Activated CD4-positive, alpha-beta T cell treated with anti-CD3 and anti-CD28 coated beads, Interleukin-2, Interleukin-4, amounts not matched to agents 100 ng/mL and 50 ng/mL, durations not matched to agents 16 hours and 8 hours (primary cell): ENCODE measurements at regions not wholly inside any gene's neighbourhood (a gene's known extent, or its start where the extent isn't known, plus 50 kb on each side); places are given as distances from the start of the nearest gene placed in this dataset.
"Not testable (repeated sequence)": the region's sequence is repeated elsewhere in the genome, so short reads cannot be mapped to it uniquely, and the experiment has no call there.

Source experiments
- DNase-seq: peaks from one replicate; pipeline ENCODE4 v3.0.0-alpha.2; 2020; ENCODE audit warnings: low spot score

DNA sequence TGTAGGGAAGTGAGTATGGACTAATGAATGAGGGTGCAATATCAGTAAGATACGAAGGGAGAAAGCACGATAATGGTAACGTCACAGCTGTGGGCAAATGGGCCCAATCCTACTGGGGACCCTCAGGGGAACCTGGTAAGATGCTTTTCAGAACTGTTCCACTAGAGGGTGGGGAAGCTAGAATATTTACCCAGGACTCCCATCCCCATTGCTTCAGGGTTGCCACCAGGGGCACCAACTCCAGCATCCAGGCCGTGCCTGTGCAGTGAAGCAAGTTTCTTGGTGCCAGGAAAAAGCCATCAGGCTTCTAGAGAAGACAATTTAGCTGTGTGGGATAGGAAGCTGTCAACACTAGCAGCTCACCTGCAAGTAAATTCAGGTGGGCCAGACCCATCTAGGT is 409.3 kb downstream of the AGTPBP1 start:
- DNase-seq = no peak

DNA sequence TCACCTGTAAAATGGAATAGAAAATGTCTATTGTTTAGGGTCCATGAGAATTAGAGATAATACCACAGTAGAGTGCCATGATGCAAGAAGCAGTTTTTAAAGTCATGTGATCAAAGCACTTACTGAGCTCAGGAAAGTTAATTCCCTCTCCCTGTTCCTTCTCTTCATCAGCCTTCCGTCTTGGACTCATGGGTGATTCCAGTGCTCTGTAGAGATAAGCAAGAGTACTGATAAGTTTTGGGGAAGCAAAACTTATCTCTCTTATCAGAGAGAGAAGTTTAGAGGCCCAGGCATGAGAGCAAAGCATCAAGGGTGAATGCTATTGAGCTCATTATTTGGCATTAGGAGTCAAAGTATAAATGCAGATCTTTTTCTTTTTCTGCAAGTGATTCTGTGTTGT is 410.1 kb downstream of the AGTPBP1 start:
- DNase-seq = no peak

- DNase-seq = no peak
Observed at GRCh38 chr9:85322592-85322991, 419.2 kb downstream of the AGTPBP1 start.

GRCh38 chr9:85321561-85321960 is 420.2 kb downstream of the AGTPBP1 start:
- no peak for DNase-seq

DNA sequence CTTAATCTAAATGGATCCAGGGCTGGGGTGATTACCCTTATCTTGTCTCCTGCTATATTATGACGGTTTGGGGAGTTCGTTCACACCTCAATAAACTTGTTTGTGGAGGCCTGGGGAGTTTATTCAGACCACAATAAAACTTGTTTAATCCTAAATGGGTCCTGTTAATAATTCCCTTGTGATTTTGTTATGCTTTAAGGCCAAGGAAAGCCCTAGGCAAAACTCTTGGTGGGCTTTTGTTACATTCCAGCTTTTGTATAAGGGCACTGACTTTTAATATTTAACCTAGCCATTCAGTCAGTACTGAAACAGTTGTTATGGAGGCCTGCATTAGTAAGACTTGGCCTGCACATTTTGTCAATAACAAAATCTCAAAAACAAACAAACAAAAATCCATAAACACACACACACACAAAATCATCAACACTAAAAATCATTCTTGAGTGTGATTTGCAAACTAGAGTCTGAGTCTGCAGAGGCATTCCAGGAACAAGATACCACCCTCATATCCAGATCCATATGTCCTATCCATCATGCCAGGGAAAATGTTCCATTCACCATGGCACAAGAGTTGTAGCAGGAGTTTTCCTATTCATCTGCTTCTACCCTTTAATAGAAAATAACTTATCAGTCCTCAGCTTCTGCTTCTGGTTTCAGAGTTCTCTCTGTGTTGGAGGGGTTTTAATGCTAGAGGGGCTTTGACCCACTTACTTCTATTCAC is 421.7 kb downstream of the AGTPBP1 start:
- DNase-seq = no peak

DNA sequence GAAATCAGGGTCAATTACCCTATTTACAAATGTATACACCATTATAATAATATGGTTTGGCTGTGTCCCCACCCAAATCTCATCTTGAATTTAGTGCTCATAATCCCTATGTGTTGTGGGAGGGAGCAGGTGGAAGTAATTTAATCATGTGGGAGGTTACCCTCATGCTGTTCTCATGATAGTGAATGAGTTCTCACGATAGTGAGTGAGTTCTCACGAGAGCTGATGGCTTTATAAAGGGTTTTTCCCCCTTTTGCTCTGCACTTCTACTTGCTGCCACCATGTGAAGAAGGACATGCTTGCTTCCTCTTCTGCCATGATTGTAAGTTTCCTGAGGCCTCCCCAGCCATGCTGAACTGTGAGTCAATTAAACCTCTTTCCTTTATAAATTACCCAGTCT is 426.2 kb downstream of the AGTPBP1 start:
- DNase-seq = not testable (repeated sequence)

GRCh38 chr9:85310573-85310972 is 431.2 kb downstream of the AGTPBP1 start:
- DNase-seq = no peak

DNA sequence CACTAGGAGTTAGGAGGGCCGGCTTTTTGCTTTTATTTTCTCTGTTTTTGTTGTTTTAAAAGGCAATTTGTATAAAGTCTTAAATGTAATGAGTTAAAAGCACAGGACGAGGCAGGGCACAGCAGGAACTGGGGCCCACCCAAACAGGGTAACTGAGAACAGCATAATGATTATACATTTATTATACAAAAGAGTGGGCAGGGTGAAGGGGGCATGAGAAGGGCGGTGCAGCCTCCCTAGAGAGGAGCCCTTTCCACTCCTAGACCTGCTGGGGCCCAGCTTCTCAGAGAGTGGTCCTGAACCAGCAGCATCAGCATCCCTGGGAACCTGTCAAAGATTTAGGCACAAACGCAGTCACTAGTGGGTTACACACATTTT is 438.0 kb downstream of the AGTPBP1 start:
- DNase-seq = no peak

GRCh38 chr9:85302938-85303756 is 438.6 kb downstream of the AGTPBP1 start:
- DNase-seq = no peak

- no peak for DNase-seq
Observed at GRCh38 chr9:85298499-85298898, 443.3 kb downstream of the AGTPBP1 start.

DNA sequence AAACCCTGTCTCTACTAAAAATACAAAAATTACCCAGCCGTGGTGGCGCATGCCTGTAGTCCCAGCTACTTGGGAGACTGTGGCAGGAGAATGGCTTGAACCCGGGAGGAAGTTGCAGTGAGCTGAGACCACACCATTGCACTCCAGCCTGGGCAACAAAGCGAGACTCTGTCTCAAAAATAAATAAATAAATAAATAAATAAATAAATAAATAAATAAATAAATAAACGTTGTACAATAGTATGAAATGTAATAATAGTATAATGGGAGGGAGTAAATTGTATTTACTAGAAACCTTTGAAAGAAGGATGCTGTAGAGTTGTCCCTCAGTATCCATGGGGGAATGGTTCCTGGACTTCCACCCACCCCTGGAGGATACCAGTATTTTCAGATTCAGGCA is 446.5 kb downstream of the AGTPBP1 start:
- not testable (repeated sequence) for DNase-seq

DNA sequence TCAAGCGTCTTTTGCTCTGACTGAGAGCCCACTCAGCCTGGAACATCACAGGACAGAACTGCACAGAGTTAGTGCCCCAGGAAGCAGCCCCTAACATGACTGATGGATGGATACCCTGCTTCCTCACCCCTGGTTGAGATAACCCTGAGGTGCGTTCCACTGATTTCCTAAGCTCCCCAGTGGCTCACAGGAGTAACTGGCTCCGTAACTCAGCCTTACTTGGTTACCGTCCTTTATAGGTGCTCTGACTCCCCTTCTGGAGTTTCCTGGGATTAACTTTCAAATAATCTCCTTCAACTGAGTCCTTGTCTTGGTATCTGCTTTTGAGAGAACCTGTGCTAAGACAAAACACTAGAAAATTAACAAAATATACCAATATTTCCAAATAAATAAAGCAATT is 449.5 kb downstream of the AGTPBP1 start:
- no peak for DNase-seq

- DNase-seq = no peak
Observed at GRCh38 chr9:85291266-85291665, 450.5 kb downstream of the AGTPBP1 start.

GRCh38 chr9:85290019-85290418 is 451.7 kb downstream of the AGTPBP1 start:
- DNase-seq = no peak

DNA sequence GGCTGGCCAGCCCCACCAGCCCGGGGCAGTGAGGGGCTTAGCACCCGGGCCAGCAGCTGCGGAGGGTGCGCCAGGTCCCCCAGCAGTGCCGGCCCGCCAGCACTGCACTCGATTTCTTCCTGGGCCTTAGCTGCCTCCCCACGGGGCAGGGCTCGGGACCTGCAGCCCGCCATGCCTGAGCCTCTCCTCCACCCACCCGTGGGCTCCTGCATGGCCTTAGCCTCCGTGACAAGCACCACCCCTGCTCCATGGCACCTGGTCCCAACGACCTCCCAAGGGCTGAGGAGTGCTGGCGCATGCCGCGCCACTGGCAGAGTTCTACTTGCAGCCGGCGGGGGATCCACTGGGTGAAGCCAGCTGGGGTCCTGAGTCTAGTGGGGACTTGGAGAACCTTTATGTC is 452.6 kb downstream of the AGTPBP1 start:
- no peak for DNase-seq

GRCh38 chr9:85283421-85283820 is 458.3 kb downstream of the AGTPBP1 start:
- no peak for DNase-seq

DNA sequence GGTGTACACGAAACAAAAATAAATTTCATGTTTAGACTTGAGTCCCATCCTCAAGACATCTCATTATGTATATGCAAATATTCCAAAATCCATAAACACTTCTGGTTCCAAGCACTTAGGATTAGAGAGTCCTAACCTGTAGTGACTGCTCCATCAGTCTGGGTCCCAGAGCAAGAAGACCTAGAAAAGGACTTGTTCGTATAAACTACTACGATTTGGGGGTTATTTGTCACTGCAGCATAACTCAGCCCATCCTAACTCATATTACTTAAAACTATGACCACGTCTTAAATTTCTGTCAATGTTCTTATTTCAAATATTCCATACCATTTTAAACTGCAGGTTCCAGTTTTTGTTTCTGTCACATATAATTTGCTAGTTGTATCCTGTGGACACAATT is 463.0 kb downstream of the AGTPBP1 start:
- no peak for DNase-seq

GRCh38 chr9:85276741-85277140 is 465.0 kb downstream of the AGTPBP1 start:
- DNase-seq = no peak

GRCh38 chr9:85269811-85270210 is 471.9 kb downstream of the AGTPBP1 start:
- DNase-seq = no peak

DNA sequence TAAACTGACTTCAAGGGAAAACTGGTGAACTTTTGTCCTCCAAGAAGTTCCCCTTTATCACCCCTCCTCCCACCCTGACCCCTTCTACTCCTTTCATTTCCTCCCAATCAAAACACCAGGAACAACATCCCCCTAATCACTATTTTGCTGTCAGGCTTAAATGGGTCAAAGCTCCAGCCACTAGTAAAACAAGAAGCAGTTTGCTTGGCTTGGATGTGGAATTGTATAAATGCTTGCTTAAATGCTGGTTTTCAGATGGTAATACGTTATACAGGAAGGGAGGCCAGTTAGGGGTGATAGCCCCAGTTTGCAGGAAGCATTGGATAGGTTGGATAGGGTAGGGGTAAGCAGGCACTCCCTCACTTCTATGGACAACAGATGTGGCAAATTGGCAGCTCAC is 473.6 kb downstream of the AGTPBP1 start:
- no peak for DNase-seq

GRCh38 chr9:85264695-85265094 is 477.1 kb downstream of the AGTPBP1 start:
- DNase-seq = no peak

DNA sequence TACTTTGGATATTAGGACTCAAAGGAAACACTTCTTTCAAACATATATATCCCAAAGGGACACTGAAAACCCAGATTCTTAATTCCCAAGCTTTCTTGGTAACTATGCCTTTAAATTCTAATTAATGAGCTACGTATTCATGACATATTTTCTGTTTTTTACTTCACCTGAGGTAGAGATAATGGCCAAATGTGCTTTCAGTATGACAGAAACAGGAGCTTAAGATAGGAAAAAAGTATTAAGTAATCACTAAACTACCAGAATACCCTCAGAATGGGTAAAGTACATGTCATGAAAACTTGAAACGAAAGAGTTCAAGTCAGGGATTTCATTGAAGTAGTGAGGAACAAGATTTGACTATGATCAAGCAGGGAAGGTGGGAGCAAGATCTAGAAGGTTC is 478.5 kb downstream of the AGTPBP1 start:
- no peak for DNase-seq

DNA sequence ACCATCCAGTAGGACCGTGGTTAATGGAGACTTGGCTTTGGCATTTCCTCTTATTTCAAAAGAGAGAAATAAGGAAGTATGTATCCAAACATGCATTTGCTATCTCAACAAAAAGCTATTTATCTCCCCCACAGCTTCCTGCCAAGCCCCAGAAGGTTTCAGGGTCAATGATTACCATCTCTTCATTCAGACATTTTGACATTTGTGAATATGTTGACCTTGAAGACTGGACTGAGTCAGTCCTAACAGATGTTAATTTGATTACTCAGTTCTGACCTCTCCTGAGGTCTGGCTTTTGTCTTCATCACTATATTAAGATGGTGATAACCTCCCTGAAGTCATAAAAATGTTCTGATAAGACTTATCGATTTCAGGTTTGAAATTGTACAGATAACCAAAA is 479.4 kb downstream of the AGTPBP1 start:
- no peak for DNase-seq
